GM18909 (cell line): ENCODE measurements at regions not wholly inside any gene's neighbourhood (a gene's known extent, or its start where the extent isn't known, plus 50 kb on each side); places are given as distances from the start of the nearest gene placed in this dataset.

Experiments used
- ATAC-seq: cut with Tn5 transposase; IDR thresholded peaks from one replicate; pipeline ENCODE4 v1.9.1; 2021; ENCODE audit warnings: mild to moderate bottlenecking; ENCODE audit not compliant: unreplicated experiment, poor library complexity

DNA sequence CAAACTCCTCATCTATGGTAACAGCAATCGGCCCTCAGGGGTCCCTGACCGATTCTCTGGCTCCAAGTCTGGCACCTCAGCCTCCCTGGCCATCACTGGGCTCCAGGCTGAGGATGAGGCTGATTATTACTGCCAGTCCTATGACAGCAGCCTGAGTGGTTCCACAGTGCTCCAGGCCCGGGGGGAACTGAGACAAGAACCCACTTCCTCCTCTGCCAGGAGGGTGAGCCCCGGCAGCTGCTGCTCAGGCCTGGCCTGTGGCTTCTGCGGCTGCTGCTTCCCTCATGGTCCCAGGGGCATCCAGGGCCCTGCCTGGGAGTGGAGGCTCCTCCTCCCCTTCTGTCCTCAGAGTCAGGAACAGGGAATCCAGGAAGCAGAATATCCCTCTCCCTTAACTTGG, 98.4 kb downstream of the ZNF280B start:
- no peak for ATAC-seq

GRCh38 chr22:22410677-22411076, 97.9 kb downstream of the ZNF280B start:
- no peak for ATAC-seq

- ATAC-seq, result no peak
Measured at GRCh38 chr22:22414266-22414665, 94.3 kb downstream of the ZNF280B start.

GRCh38 chr22:22417495-22418162, 90.9 kb downstream of the ZNF280B start:
- no peak for ATAC-seq

- ATAC-seq, result no peak
Measured at GRCh38 chr22:22418163-22418549, 90.4 kb downstream of the ZNF280B start.

- no peak for ATAC-seq
Measured at GRCh38 chr22:22418957-22419356, 89.6 kb downstream of the ZNF280B start.

- no peak for ATAC-seq
Measured at GRCh38 chr22:22420580-22420979, 88.0 kb downstream of the ZNF280B start.

- no peak for ATAC-seq
Measured at GRCh38 chr22:22421392-22421791, 87.2 kb downstream of the ZNF280B start.

- peak; percentile 97 for ATAC-seq
Measured at GRCh38 chr22:22422629-22423112, 85.9 kb downstream of the ZNF280B start.

DNA sequence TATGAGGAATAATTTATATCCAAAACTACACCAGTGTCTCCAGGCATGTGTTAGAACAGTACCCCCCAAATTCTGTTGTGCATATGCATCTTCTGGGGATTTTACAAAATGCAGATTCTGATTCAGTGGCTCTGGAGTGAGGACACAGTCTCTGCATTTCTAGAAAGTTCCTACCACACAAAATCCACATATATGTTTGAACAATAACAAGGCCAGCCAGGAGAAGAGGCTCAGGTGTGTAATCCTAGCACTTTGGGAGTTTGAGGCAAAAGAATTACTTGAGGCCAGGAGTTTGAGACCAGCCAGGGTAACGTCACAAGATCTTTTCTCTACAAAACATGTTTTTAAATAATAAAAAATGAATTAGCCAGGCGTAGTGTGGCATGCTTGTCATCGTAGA, 84.9 kb downstream of the ZNF280B start:
- no peak for ATAC-seq

DNA sequence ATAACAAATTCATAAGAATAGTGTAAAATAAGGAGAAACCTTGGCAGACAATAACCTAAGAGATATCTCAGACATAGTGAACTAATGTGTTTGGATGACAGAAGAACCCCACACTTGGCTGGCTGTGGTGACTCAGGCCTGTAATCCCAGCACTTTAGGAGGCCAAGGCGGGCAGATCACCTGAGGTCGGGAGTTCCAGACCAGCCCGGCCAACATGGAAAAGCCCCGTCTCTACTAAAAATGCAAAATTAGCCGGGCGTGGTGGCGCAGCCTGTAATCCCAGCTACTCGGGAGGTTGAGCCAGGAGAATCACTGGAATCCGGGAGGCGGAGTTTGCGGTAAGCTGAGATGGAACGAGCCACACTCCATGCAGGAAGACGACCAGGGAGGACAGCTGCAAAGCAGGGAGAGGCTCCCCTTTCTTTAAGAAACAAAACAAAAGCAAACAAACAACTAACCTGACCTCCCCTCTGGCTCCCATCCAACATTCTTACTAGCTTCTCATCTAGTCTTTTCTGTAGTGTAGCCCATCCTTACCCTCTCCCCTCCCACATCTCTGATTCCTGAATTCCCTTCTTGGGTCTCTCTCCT, 84.2 kb downstream of the ZNF280B start:
- no peak for ATAC-seq

- no peak for ATAC-seq
Measured at GRCh38 chr22:22424956-22425355, 83.6 kb downstream of the ZNF280B start.

DNA sequence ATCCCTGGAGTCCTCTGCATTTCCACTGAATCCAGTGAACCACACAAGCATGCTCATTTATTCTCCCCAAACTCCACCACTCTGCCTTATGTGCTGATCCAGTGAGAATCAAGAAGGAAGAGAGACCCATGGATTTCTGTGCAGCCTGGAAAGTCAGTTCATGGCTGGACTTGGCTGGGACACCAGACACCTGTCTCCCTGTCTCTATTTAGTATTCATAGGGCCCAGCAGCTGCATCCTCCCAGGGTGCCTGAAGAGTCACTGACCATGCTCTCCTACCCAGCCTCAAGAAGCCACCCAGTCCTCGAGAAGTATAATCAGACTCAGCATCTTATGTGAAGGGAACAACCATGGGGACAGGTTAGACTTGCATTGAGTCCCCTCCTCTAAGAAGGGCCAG, 83.2 kb downstream of the ZNF280B start:
- no peak for ATAC-seq

DNA sequence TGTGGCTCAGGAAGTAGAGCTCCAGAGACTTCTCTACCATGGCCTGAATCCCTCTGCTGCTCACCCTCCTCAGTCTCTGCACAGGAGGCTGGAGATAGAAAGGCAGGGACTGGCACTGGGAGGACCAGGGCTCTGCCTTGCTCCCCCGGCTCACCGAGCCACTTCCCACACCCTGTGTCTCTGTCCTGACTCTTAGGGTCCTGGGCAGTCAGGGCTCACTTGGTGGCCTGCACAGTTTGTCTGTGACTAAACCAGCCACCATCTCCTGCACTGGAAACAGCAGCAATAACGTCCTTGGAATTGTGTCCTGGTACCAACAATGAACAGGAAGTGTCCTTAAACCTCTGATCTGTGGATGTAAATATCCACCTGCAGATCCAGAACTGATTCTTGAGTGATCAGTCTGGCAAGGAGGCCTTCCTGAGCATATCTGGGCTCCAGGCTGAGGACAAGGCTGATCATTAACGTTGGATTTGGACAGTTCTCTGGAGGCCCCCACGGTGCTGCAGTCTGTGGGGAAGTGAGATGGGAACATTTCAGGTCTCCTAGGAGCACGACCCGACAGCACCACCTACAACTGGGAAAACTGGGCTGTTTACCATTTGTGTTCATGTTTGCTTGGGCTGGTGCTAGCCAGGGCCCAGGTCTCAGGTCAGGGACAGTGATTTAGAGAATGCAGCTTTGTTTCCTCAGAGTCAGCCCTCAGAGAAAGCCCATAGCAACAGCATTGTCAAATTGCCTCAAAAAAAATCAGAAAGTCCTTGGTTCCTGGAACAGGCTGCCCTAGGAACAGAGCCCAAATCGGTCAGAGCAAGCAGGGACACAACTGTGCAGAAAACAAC, 82.5 kb downstream of the ZNF280B start:
- ATAC-seq, result no peak

- no peak for ATAC-seq
Measured at GRCh38 chr22:22427542-22428065, 80.9 kb downstream of the ZNF280B start.

DNA sequence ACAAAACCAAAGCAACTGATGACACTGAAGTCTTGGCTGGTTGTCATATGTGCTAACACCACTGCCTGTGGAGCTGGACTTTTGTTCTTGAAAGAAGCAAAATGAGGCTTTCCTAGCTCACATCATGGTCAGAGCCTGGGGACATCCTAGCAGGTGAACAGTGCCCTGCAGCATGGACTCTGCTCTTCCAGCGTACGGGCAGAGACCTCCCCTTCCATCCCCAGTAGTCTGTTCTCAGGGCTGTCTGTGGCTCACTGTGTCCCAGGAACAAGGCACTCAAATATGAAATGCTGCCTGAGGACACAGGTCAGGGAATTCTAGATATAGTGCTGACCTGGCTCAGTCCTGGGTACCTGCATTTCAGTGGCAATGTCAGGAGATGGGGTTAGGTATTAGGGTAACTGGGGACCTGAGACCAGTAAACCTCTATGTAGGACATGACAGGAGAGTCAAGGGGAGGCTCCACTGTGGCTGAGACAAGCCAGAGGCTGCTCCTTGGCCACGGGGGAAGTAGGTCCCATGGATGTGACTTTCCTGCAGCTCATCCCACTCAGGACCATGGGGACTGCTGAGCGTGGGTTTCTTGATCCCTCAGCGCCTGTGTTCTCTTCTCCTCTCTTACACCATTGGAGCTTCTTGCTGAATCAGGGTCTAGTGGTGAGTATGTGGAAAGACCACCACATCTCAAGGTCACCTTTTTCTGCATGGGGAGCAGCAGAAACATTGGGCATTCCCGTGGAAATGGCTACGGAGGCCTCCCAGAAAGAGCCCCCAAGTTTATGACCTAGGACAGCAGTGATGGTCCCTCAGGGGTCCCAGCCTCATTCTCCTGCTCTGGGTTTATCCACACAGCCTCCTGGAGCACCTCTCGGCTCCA, 80.1 kb downstream of the ZNF280B start:
- ATAC-seq, result no peak

DNA sequence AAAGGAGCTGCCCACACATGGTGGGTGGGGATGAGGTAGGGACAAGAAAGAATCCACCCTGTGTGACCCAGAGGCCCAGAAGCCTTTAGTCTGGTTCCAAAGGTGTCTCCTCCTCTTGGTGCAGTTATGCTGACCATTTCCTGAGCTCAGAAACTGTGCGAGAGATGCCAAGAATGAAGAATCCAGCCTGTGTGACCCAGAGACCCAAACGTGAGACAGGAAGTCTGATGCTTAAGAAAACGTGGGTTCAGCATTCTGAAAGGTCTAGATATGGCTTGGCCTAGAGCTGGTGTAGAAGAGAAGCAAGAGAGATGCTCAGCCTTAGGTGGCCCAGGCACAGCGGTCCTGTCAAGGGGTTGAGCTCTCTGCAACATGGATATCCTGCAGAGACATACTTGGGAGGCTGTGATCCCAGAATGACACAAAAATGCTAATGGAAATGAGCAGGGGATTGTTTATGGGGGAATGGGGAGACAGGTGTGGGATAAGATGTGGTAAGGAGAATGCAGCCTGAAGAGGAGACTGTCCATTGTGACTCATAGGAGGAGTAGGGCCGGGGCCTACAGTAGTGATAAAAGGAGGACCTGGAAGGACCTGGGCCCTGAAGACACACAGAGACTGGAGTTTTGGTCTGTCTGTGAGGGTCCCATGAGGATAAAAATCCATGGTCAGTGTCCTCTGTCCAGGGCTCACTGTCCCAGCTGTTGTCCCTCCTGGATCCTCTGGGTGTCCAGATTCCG, 79.0 kb downstream of the ZNF280B start:
- no peak for ATAC-seq

DNA sequence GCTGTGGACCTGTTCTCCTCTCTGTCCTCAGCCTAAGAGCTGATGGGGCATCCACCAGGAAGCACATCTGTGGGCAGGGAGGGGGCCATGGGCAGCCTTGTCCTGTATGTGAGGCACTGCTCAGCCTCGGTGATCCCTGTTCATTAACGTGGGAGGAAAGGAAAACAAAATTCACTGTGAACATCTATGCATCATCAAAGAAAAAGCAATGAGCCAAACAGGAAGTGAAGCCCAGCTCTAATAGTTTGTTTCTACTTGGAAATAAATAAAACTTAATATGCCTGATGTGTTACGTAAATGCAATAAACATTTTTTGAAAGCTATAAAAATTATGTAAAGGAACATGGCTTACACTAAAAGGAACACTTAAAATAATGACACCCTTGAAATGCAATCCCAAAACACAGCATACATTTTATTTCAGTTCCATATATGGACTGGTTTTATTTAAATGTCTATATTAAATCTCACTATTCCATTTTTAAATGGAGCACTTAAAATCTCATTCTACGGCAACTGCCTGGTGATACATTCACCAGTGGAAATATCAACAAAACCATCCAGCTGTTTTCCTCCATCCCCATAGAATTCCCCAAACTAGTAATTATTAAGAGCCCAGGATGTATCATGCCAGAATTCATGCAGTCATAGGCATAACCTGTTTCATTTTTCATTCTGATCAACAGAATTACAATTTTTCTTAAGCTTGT, 78.3 kb downstream of the ZNF280B start:
- ATAC-seq, result no peak
